ENCODE measurements at regions not wholly inside any gene's neighbourhood (a gene's known extent, or its start where the extent isn't known, plus 50 kb on each side); places are given as distances from the start of the nearest gene placed in this dataset.

- no peak overlapping the region for H3K4me3 ChIP-seq (replicated peaks; ENCODE audit: low read depth, low read length)
- no peak for TF ChIP-seq CTCF (IDR thresholded peaks at IDR 0.05; ENCODE audit: low read length, missing control alignments)
- DNase-seq (ENCODE audit: low read depth) = no peak
Observed at GRCh38 chr14:40525314-40525713, 1081.4 kb upstream of the LRFN5 start.

GRCh38 chr14:40523123-40523522 is 1083.6 kb upstream of the LRFN5 start:
- DNase-seq (ENCODE audit: low read depth) = no peak
- no peak for TF ChIP-seq CTCF (IDR thresholded peaks at IDR 0.05; ENCODE audit: low read length, missing control alignments)
- no peak overlapping the region for H3K4me3 ChIP-seq (replicated peaks; ENCODE audit: low read depth, low read length)

GRCh38 chr14:40494483-40494882 is 1062.2 kb upstream of the FBXO33 start:
- no peak for TF ChIP-seq CTCF (IDR thresholded peaks at IDR 0.05; ENCODE audit: low read length, missing control alignments)
- DNase-seq (ENCODE audit: low read depth) = no peak
- H3K4me3 ChIP-seq (replicated peaks; ENCODE audit: low read depth, low read length) = no peak overlapping the region

GRCh38 chr14:40487824-40488223 is 1055.6 kb upstream of the FBXO33 start:
- H3K4me3 ChIP-seq (replicated peaks; ENCODE audit: low read depth, low read length) = no peak overlapping the region
- TF ChIP-seq CTCF (IDR thresholded peaks at IDR 0.05; ENCODE audit: low read length, missing control alignments) = no peak
- DNase-seq (ENCODE audit: low read depth) = no peak

- no peak for TF ChIP-seq CTCF (IDR thresholded peaks at IDR 0.05; ENCODE audit: low read length, missing control alignments)
- DNase-seq (ENCODE audit: low read depth) = no peak
- H3K4me3 ChIP-seq (replicated peaks; ENCODE audit: low read depth, low read length) = no peak overlapping the region
Observed at GRCh38 chr14:40485688-40486087, 1053.5 kb upstream of the FBXO33 start.

- TF ChIP-seq CTCF (IDR thresholded peaks at IDR 0.05; ENCODE audit: low read length, missing control alignments) = no peak
- H3K4me3 ChIP-seq (replicated peaks; ENCODE audit: low read depth, low read length) = no peak overlapping the region
- DNase-seq (ENCODE audit: low read depth) = no peak
Observed at GRCh38 chr14:40476005-40476404, 1043.8 kb upstream of the FBXO33 start.

- DNase-seq (ENCODE audit: low read depth) = no peak
- no peak for TF ChIP-seq CTCF (IDR thresholded peaks at IDR 0.05; ENCODE audit: low read length, missing control alignments)
- no peak overlapping the region for H3K4me3 ChIP-seq (replicated peaks; ENCODE audit: low read depth, low read length)
Observed at GRCh38 chr14:40467969-40468368, 1035.7 kb upstream of the FBXO33 start.
